Urinary bladder (tissue), 3 donors: ENCODE measurements at regions not wholly inside any gene's neighbourhood (a gene's known extent, or its start where the extent isn't known, plus 50 kb on each side); places are given as distances from the start of the nearest gene placed in this dataset.

ENCODE experiments used
- DNase-seq: peaks from one replicate; pipeline ENCODE4 v3.0.0-alpha.2; 2015; ENCODE audit errors: extremely low spot score
- H3K27ac ChIP-seq: one replicate; pipeline ENCODE4 v1.5.1; 2013; ENCODE audit warnings: low read depth, mild to moderate bottlenecking, moderate library complexity
- H3K36me3 ChIP-seq: one replicate; pipeline ENCODE4 v1.6.1; 2013; ENCODE audit warnings: mild to moderate bottlenecking, moderate library complexity; ENCODE audit not compliant: insufficient read depth
- H3K4me1 ChIP-seq: one replicate; pipeline ENCODE4 v1.6.1; 2013; ENCODE audit warnings: mild to moderate bottlenecking, moderate library complexity; ENCODE audit not compliant: insufficient read depth
- H3K4me3 ChIP-seq: one replicate; pipeline ENCODE4 v1.5.1; 2013; ENCODE audit warnings: low read depth, low read length
- WGBS: extraction: QIAGEN DNeasy Blood & Tissue Kit; methylation state at CpG from one replicate; pipeline ENCODE4 v1.1.7; 2013; 5-methylcytosine and 5-hydroxymethylcytosine counted together
- donor health status: healthy with polysubstance abuse.
- donor health status: healthy.

DNA sequence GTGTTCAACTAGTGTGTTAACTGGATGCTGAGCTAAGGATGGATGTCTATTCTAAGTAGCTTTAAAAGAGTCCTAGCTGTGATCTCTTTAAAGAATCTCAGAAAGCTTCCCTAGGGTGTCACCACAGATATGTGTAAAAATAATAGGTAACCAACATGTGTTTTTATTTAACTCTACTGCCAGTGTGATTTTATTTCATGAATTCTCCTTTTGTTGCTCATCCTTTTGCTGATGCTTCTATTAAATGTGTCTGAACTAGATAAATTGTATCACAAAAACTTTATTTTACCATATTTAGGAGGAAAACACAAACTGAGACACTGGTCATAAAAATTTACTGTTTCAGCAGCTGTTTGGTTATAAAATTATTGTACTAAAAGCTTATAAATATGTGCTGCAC, 809.4 kb upstream of the CITED2 start:
- DNase-seq, result no peak
- no peak overlapping the region for H3K27ac ChIP-seq
- no peaks in the 10 kb centered on the region for H3K36me3 ChIP-seq
- H3K4me1 ChIP-seq, result no peaks in the 10 kb centered on the region
- no peak overlapping the region for H3K4me3 ChIP-seq

DNA sequence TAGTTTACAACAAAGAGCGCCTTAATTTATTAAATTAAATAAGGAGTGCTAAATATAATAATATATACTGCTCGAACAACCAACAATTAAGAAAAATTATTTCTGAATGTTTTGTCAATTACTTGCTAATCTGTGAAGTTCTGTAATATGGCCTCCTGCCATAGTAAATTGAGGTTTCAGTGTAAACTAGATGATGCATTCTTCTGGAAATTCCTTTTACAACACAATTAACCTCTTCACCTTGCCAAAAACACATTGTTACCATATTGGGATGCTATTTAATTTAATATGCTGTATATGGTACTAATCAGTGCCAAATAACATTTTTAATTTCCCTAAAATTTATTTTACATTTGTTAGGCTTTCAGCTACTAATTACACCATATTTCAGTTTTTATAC, 808.4 kb upstream of the CITED2 start:
- 97% methylated on average over 2 of the region's 2 CpGs for WGBS
- H3K27ac ChIP-seq, result no peak overlapping the region
- no peak for DNase-seq
- no peaks in the 10 kb centered on the region for H3K4me1 ChIP-seq
- no peak overlapping the region for H3K4me3 ChIP-seq
- H3K36me3 ChIP-seq, result no peaks in the 10 kb centered on the region

DNA sequence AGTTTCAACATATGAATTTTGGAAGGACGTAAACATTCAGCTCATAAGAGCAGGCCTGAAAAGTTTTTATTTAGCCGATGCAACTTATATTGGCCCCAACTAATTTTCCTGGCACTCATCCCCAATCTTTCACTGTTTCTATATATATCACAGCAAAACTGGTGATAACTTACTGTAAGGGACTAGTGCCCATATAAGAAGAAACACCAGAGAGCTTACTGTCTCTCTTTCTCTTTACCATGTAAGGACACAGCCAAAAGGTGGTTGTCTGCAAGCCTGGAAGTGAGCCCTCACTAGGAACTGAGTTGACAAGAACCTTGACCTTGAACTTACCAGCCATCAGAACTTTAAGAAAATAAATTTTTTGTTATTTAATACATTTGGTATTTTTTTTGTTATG, 807.4 kb upstream of the CITED2 start:
- 86% methylated on average over 2 of the region's 2 CpGs for WGBS
- DNase-seq, result no peak
- Histone ChIP-seq H3K4me1 (no peaks in the 10 kb centered on the region), H3K27ac (no peak overlapping the region), H3K36me3 (no peaks in the 10 kb centered on the region), H3K4me3 (no peak overlapping the region)

DNA sequence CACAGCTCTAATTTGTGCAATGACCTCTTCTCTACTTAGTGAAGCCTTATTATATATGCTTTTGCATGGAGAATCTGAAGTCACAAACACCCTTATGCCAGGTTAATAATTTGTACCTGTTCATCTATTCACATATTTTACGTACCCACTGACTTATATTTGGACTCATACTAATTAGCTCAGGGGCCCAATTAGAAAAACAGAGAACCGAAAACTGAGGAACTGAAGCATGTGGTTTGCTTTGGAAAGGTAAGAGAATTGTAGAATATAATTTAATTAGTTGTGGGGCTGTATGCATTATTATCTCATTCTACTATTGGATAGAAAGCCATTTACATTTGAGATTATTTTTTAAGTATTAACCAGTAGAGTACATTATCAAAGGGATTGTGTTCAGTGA, 805.9 kb upstream of the CITED2 start:
- no peak for DNase-seq
- Histone ChIP-seq H3K4me3 (no peak overlapping the region), H3K4me1 (no peaks in the 10 kb centered on the region), H3K27ac (no peak overlapping the region), H3K36me3 (no peaks in the 10 kb centered on the region)
- 98% methylated on average over 2 of the region's 2 CpGs for WGBS

DNA sequence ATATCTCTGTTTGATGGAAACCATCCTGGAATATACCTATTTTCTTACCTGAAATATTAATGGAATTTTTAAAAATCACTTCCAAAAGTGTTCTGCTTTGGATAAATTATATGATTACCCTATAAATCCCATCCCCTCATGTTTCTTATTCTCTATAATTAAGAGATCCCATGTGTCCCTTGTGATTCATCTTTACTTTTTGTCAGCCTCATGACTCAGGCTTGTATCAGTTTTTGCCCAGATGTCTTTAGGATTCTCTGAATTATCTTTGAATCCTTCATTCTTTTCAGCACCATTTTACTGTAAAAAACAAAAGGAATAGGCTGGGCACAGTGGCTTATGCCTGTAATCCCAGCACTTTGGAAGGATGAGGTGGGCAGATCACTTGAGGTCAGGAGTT, 804.5 kb upstream of the CITED2 start:
- Histone ChIP-seq H3K4me1 (no peaks in the 10 kb centered on the region), H3K4me3 (no peak overlapping the region), H3K27ac (no peak overlapping the region), H3K36me3 (no peaks in the 10 kb centered on the region)
- DNase-seq, result no peak

DNA sequence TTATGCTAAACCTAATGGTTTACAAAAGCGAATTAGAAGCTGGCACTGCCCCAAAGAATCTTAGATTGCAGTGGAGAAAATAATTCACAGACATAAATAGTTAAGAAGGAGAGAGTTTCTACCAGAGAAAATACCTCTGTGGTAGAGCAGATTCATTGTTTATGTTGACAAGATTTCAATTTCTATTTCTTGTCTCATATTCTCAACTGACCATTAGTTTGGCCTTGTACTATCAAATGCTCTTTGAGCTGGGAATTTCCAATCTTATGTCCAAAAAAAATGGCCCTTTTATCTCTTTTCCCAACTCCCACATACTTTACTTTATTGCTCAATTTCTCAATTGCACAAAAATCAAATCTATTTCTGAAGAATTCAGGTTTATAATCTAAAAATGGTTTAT, 804.1 kb upstream of the CITED2 start:
- no peak for DNase-seq
- no peak overlapping the region for H3K27ac ChIP-seq
- WGBS, result 49% methylated on average over 1 of the region's 1 CpG

DNA sequence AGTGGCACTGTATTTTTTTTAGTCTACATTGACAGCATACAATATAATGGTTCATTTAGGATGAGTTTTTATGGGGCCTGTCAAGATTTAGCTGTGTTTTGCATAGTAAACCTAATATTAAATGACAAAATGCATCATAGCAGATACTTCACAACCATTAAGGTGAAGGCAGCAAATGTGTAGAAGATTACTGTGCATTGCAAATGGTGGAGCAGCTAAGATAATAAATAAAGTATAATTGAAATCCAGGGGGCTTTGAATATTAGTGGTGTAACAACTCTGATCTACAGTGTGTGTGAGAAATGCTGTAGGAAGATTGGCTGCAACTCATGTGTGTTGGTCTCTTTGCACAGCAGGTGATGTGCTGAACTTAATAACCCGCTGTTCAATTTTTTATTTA, 801.9 kb upstream of the CITED2 start:
- no peaks in the 10 kb centered on the region for H3K4me1 ChIP-seq
- no peak overlapping the region for H3K4me3 ChIP-seq
- DNase-seq, result no peak
- H3K27ac ChIP-seq, result no peak overlapping the region
- no peaks in the 10 kb centered on the region for H3K36me3 ChIP-seq
- WGBS, result 97% methylated on average over 1 of the region's 1 CpG

More for the DNA sequence above, 804.1 kb upstream of the CITED2 start:
- Histone ChIP-seq H3K4me1 (no peaks in the 10 kb centered on the region), H3K4me3 (no peak overlapping the region), H3K36me3 (no peaks in the 10 kb centered on the region)

DNA sequence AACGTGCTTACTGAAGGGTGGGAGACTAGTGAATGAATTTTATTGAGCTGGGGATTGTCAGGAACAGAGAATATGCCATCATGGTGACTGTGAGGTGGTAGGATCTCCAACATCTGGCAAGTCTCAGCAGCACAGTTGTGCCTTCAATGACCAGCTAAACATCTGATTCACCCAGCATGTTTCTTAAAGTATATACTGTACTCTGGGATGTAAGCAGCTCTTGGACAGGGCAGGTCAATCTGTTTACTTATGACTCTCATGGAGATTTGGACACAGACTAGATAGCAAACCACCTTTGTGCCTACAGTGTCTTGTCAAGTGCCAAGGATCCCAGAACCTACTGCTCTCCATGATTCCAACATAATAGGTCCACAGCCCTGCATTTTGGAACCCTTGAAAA, 801.0 kb upstream of the CITED2 start:
- no peak overlapping the region for H3K27ac ChIP-seq
- no peak overlapping the region for H3K4me3 ChIP-seq
- no peaks in the 10 kb centered on the region for H3K36me3 ChIP-seq
- H3K4me1 ChIP-seq, result no peaks in the 10 kb centered on the region
- WGBS, result 92% methylated on average over 1 of the region's 1 CpG
- no peak for DNase-seq

DNA sequence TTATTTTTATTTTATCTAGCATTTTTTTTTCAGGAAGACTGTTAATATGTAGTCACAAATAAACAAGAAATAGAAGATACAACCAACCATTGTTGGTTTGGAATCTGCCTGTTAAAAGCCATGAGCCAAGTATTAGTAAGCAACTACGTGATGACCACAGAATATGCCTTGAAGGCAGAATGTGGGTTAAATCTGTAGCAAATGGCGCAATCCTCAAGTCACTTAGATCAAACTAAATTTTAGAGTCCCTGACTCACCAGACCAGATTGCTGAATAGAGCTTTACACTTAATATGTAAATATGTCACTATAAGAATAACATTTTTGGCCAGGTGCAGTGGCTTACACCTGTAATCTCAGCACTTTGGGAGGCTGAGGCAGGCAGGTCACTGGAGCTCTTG, 800.1 kb upstream of the CITED2 start:
- no peak overlapping the region for H3K4me3 ChIP-seq
- WGBS, result 93% methylated on average over 2 of the region's 2 CpGs
- H3K4me1 ChIP-seq, result no peaks in the 10 kb centered on the region
- no peaks in the 10 kb centered on the region for H3K36me3 ChIP-seq
- H3K27ac ChIP-seq, result no peak overlapping the region
- no peak for DNase-seq

DNA sequence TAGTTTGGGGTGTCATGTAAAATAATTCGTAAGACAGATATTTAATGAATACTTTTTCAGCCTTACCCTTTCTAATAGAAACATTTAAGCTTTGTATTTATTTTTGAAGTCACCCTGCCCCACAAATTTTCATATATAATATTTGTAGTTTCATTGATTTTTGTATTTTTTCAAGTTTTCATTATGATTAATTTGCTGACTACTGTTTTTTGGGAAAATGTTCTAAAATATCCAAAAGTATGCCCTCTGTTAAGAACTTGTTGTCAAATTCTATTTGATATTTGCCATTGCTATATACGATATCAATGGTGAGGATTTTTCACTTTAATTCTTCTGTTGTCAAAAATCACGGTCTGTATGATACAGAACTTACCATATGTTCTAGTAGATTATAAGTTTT, 793.9 kb upstream of the CITED2 start:
- Histone ChIP-seq H3K4me1 (no peaks in the 10 kb centered on the region), H3K4me3 (no peak overlapping the region), H3K36me3 (no peaks in the 10 kb centered on the region), H3K27ac (no peak overlapping the region)
- no peak for DNase-seq
- WGBS, result 90% methylated on average over 3 of the region's 3 CpGs

DNA sequence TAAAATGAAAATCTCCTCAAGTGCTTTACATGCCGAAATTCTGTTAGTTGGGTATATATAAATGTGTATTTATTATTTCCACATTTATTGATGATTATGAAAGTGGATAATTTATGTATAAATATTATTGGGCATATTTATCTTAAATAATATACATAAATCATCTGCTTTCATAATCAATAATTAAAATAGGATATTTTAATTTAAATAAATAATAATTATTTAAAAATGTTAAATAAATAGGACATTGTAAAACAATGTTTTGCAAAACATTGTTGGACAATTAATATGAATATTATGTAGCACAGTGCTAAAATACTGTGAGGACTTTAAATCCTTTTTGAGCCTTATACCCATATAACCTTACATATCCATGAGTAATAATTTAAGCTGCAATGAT, 786.5 kb upstream of the CITED2 start:
- Histone ChIP-seq H3K4me3 (no peak overlapping the region), H3K4me1 (no peaks in the 10 kb centered on the region), H3K27ac (no peak overlapping the region), H3K36me3 (no peaks in the 10 kb centered on the region)
- WGBS, result 89% methylated on average over 1 of the region's 1 CpG
- no peak for DNase-seq

DNA sequence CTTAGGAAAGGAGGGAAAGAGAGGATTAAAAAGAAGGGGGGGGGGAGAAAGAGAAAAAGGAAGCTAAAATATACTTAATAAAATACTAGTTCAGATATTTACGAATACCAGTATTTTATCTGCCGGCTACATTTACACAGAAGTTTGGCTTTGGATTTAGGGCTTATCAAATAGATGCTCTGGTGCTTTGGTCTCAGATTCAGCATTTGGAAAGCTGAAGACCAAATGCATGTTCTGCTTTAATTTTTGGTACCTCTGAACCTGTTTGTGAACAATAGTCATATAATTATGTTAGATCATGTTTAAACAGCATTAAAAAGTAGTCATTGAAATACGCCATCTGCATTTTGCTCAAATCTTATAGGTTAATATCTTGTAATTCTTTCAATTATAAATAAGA, 786.0 kb upstream of the CITED2 start:
- no peak overlapping the region for H3K27ac ChIP-seq
- DNase-seq, result no peak
- H3K4me1 ChIP-seq, result no peaks in the 10 kb centered on the region
- no peak overlapping the region for H3K4me3 ChIP-seq
- no peaks in the 10 kb centered on the region for H3K36me3 ChIP-seq
- WGBS, result 77% methylated on average over 3 of the region's 3 CpGs

DNA sequence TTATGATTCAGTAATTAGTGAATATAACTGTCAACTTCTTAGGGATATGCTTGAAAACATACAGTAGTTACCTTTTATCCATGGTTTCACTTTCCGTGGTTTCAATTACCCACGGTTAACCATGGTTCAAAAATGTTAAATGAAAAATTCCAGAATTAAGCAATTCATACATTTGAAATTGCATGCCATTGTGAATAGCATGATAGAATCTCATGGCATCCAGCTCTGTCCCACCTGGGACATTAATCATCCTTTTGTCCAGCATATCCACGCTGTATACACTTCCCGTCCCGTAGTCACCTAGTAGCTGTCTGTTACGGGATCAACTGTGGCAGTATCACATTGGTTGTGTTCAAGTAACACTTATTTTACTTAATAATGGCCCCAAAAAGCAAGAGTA, 781.7 kb upstream of the CITED2 start:
- DNase-seq, result no peak
- no peak overlapping the region for H3K4me3 ChIP-seq
- no peak overlapping the region for H3K27ac ChIP-seq
- H3K36me3 ChIP-seq, result no peaks in the 10 kb centered on the region
- 98% methylated on average over 6 of the region's 6 CpGs for WGBS
- H3K4me1 ChIP-seq, result no peaks in the 10 kb centered on the region

DNA sequence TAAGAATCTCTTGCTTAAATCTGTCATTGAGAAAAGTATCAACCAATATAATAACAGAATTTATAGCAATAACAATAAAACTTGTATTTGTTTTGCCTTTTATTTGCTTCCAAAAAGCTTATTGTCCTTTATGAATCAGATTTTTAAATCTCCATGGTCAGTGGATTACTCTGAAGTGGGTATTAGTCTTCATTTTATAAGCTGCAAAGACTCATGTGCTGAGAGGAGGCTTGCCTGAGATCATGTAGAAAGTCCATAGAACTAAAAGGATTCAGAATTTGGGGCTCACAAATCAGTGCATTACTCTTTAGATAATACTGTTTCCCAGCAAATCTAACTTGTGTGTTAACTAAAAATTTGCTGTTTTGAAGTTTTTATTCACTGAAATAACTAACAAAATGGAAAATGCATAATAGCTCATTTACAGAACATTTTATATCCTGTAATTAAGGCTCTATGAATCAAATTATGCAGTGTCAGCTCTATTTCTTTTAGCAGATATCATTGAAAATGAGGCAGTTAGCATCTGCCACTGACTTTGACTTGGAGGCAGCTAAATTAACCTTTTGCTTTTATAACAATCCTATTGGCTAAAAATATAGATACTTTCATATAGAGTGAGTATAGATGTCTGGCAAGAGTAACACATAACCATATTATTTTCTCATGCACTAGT, 781.1 kb upstream of the CITED2 start:
- Histone ChIP-seq H3K4me1 (no peaks in the 10 kb centered on the region), H3K27ac (no peak overlapping the region), H3K4me3 (no peak overlapping the region), H3K36me3 (no peaks in the 10 kb centered on the region)
- DNase-seq, result no peak

DNA sequence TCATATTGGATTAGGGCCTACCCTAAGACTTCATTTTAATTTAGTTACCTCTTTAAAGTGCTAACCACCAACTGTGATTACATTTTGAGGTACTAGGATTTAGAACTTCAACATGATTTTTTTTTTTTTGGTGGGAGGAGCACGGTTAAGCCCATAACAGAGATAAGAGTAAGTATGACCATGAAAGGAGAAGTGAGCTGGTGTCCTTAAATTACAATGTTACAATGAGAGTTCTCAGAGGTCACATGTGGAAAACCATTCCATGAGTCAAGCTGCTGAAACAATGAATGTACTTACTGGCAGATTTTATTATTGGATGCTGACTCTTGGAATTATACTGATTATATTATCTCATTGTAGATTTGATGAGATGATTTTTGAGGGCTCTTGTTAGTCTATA, 779.3 kb upstream of the CITED2 start:
- Histone ChIP-seq H3K4me1 (no peaks in the 10 kb centered on the region), H3K4me3 (no peak overlapping the region), H3K27ac (no peak overlapping the region), H3K36me3 (no peaks in the 10 kb centered on the region)
- WGBS, result 72% methylated on average over 1 of the region's 1 CpG
- DNase-seq, result no peak
